ENCODE measurements at regions not wholly inside any gene's neighbourhood (a gene's known extent, or its start where the extent isn't known, plus 50 kb on each side); places are given as distances from the start of the nearest gene placed in this dataset.

DNA sequence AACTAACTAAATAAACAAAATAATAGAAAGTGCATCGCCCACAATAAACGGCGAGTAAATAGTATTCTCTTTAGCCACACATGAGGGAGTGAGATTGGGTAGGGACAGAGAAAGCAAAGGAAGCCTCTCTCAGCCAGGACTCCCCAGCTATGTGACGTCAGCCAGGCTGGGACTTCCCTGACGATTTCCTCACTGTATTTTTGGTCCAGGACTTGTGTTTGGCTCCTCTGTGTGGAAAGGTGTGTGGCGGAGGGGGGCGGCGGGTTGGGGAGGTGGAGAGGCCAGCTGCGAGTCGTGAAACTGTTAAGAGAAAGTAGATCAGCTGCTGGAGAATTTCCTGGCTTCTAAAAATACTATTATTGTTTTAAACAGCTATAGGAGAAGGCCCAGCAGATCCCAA lies 1124.6 kb downstream of the AACS start:
- TF ChIP-seq, protein P1, sequence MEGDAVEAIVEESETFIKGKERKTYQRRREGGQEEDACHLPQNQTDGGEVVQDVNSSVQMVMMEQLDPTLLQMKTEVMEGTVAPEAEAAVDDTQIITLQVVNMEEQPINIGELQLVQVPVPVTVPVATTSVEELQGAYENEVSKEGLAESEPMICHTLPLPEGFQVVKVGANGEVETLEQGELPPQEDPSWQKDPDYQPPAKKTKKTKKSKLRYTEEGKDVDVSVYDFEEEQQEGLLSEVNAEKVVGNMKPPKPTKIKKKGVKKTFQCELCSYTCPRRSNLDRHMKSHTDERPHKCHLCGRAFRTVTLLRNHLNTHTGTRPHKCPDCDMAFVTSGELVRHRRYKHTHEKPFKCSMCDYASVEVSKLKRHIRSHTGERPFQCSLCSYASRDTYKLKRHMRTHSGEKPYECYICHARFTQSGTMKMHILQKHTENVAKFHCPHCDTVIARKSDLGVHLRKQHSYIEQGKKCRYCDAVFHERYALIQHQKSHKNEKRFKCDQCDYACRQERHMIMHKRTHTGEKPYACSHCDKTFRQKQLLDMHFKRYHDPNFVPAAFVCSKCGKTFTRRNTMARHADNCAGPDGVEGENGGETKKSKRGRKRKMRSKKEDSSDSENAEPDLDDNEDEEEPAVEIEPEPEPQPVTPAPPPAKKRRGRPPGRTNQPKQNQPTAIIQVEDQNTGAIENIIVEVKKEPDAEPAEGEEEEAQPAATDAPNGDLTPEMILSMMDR (IDR thresholded peaks at IDR 0.05): no peak
- TF ChIP-seq EZH2 (IDR thresholded peaks at IDR 0.05): no peak
- no peak for TF ChIP-seq EZH2phosphoT487 (IDR thresholded peaks at IDR 0.05)
